Cerebellar cortex (tissue), 1 donor: ENCODE measurements at regions not wholly inside any gene's neighbourhood (a gene's known extent, or its start where the extent isn't known, plus 50 kb on each side); places are given as distances from the start of the nearest gene placed in this dataset.
"Not testable (repeated sequence)": the region's sequence is repeated elsewhere in the genome, so short reads cannot be mapped to it uniquely, and the experiment has no call there.

ENCODE experiments used
- DNase-seq: peaks from one replicate; pipeline ENCODE4 v3.0.0-alpha.2; 2015; ENCODE audit warnings: low spot score

DNA sequence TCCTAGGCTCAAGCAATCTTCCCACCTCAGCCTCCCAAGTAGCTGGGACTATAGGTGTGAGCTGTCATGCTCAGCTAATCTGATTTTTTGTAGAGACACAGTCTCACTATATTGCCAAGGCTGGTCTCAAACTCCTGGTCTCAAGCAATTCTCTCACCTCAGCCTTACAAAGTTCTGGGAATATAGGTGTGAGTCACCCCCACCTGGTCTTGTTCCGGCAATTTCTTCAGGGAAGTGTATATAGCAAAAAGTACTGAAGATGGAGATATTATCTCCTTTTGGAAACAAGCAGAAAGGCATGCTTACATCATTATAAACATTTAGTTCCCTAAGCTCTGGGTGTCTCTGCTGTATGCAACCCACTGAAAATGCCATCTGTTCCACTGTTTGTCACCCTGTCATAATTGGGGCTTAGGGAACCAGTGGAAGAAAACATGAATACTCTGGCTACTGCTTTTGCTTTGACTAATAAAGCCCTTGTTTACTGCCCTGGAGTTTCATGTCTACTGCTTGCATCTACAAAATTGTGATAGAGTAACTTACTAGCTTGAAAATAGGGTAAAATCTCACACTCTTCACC lies 940.2 kb downstream of the GALC start:
- no peak for DNase-seq

DNA sequence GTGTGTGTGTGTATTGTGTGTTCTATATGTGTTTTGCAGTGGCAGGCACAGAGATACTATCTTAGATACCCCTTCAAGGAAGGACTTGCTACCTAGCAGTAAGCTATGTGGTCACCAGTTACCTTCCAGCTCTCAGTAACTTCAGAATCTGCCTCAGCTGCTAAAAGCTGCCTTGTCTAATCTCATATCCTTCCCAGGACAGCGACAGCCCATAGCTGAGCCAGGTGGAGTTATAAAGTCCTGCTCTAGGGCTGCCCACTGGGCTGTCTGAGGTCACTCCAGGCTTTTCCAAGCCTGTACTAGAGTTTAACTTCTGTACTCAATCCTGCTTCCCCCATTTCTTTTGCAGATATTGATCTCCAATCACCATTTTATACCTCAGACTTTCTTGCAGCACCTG lies 942.6 kb downstream of the GALC start:
- DNase-seq, result no peak

DNA sequence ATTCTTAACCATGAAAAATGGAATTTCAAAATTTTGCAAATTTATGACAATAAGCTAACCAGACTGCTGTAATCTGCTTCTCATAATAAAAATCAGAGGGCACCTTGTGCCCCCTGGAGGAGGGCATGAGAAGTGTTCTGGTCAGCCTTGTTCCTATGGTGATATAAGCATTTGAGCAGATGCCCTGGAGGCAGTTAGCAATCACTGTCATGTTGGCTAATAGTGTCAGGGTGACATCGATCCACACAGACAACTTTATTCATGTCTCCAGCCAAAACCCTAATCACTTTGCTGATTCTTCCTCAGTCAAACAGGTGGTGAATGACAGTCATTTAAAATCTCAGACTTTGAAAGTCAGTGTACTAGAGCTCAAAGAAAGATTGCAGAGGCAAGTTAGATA lies 943.0 kb downstream of the GALC start:
- no peak for DNase-seq

DNA sequence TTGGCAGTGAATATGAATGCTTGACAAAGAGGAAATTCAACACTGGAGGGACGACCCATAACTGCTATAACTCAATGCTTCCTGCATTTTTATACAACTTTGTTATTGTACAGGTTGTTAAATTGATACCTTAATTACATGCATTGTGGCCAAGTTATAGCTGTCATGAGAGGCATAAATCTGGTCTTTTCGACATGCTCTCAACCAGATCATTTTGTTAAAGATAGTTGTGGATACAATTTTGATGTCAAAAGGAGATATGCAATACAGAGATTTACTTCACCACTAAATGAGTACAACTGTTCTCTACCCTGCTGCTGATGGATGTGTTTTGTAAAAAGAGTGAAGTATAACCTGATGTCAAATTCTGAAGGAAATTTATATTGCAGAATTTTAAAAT lies 946.0 kb downstream of the GALC start:
- DNase-seq, result no peak

DNA sequence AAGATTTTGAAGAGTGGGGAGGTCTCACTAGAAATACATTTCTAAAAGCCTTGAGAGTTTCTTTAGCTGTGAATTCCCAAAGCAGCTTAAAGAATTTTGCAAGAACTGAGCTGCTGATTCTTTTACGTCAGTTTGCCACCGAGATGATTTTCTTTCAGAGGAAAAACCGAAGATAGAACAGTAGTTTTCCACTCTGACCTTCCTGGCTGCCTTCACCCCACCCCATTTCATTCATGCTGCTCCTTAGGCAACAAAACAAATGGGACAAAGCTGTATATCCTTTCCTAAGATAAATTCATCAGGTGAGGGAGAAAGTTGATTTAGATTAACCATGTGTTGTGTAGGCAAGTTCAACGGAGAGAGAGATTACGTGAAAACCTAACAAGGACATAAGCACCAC lies 947.0 kb downstream of the GALC start:
- no peak for DNase-seq

DNA sequence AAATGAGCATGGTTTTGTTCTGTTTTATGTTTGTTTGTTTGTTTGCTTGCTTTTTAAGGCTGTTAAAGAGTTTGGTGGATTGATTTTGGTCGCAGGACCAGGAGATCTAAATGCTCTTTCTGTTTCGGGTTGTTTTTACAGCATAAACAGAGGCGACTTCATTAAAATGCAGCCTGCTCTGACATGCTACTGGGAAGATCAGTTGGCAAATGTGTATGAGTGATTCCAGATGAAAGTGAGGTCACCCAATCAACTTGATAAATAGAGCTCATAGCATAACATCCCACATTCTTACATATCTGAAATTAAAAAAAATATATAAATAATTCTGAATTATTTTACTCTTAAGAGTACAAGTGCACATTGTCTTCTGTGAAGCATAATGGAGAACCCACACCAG lies 947.7 kb downstream of the GALC start:
- no peak for DNase-seq

DNA sequence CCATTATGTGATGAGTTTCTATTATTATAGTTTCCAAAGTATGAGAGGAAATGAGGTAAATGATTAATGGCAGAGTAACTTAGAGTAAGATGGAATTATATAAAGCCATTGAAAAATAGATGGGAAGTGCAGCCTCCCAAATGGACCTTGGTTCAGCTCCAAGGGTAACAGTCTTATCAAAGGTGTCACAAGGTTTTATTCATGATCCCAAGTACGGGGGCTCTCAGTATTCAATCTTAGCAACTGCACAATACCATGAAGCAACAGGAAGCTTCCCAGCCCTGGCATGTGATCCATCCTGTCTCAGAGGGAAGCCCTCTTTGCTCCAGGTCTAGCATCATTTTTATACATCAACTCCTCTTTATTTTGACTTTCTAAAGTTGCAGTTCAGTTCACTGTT lies 948.2 kb downstream of the GALC start:
- DNase-seq, result no peak

DNA sequence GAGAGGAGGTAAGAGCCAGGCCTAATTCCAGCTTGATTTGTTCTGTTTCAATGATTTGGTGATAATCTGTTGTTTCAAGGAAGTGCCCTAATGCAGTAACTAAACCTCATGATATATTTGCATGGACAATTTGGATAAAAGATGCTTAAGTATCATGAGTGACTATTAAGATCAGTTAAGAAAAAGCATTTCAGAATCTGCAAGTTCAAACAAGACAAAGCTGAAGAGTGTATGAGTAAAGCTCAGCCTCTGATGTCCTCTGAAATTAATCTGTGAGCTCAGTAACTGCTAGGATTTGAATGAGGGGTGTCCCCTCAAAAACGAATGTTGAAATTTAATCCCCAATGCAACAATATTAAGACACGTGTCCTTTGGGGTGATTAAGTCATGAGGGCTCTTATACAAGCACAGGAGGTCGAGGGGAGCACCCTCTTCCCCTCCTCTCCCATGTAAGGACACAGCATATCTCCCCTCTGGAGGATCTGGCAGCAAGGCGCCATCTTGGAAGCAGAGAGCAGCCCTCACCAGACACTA lies 949.2 kb downstream of the GALC start:
- DNase-seq, result no peak

DNA sequence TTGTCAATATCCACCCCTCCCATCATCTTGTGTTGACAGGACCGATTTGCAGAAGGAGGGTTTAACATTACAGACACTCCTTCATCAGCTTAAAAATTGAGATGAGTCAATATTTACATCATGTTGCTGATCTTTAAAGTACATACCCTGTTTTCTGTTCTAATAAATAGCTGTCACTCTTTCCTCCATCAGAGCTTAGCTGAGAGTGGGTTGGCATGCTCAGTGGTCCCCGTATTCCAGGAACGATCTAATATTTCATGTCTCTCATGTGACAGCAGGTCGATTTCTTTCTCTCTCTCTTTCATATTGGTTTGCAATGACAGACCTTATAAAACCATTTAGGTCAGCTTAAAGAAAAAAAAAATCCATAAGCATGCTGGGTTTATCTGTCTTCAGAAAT lies 950.6 kb downstream of the GALC start:
- DNase-seq, result no peak

DNA sequence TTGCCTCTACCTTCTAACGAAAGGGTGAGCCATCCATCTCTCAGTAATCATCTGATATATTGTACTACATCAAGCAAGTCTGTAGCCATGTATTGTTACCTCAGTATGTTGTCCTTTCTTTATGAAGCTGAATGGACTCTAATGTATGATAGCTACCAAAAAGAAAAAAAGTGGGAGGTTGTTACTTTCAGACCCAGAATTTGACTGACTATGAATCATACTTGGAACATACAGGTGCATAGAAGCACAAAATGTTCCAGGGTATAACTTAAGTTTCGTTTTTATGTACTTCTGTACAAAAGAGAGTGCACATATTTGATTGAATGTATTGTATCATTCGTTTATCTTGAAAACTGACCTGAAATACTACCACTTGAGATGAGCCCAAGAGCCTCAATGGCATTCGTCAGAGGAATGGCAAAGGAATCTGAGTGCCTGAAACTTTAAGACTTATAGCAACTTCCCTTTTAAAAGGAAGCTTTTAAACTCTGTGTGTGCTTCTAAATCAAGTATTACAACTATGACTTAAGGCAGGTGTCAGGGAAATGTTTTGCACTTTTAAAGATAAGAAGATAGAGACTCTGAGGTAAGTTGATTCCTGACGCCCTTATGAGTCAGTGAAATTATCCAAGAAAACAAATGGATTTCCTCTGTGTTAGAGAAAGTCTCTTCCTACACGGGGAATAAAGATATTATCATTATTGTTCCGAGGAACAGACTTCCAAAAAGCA lies 951.5 kb downstream of the GALC start:
- DNase-seq, result no peak

DNA sequence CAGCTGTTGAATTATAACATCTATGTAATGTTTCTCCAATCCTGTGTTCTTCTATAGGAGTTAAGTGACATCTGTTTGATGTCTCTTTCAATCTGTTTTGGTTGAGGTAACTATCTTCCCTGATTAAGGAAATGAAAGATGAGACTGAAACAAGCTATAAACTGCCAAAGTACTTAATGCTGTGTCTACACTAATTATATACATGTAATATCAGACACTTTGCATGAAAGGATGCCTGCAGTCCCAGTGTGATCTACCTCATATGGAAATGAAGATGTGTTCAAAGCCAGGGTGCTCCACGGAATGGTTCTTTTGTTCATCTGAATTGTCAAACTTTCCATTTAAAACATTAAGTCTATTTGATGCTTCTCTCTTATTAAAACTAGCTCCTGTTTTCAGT lies 958.3 kb downstream of the GALC start:
- no peak for DNase-seq

DNA sequence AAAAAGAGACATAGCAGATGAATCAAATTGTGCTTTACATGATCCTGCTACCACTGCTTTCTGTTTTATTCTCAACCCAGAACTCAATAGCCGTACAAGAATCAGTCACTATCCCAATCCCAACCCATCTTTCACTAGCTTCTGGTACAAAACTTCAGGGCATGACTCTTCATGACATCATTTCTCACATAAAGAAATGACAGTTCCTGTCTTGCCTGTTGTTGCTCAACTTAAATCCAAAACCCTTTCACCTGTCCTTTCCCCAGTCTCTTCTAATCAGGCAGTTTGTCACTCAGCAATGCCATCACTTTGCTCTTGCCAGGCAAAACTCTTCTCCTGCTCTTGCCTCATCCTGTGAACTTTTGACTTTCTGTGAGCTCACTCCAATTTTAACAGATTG lies 962.8 kb downstream of the GALC start:
- DNase-seq, result no peak

DNA sequence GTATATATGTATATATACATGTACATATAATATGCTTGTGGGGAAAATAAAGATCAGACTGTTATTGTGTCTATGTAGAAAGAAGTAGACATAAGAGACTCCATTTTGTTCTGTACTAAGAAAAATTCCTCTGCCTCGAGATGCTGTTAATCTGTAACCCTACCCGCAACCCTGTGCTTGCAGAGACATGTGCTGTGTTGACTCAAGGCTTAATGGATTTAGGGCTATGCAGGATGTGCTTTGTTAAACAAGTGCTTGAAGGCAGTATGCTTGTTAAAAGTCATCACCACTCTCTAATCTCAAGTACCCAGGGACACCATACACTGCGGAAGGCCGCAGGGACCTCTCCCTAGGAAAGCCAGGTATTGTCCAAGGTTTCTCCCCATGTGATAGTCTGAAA lies 972.9 kb downstream of the GALC start:
- DNase-seq, result not testable (repeated sequence)

DNA sequence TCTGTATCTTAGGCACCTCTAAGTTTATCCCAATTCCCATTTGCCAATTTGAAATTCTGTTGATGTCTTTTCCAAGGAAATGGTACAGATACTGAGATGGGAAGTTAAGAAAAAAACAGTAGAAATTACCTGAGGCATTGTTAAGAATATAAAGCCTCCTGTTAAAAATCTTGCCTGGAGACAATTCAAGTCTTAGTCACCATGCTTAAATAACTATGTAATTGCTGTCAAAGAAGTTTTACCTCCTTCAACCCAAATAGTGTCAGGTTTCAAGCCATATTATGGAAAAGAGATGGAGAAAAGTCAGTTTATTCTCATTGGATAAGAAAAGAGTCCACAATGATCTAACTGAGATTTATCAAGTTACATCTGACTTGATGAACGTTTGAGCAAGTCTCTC lies 974.7 kb downstream of the GALC start:
- no peak for DNase-seq

DNA sequence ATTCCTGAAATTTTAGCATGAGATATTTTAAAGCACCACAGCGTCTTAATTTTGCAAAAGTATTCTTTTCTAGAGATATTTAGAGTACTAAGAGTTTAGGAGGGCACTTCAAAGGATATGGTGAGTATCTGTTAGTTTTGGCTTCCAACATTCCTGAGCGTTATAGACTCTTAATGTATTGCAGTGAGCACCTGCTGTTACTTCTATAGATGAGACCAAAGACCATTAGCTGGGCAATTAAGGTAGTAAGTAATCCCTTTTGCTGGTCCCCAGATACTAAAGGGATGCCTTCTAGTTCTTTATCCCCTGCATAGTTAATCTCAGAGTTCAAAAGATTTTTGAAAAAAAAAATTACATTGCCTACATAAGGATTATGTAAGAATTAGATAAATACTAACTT lies 975.6 kb downstream of the GALC start:
- DNase-seq, result no peak

DNA sequence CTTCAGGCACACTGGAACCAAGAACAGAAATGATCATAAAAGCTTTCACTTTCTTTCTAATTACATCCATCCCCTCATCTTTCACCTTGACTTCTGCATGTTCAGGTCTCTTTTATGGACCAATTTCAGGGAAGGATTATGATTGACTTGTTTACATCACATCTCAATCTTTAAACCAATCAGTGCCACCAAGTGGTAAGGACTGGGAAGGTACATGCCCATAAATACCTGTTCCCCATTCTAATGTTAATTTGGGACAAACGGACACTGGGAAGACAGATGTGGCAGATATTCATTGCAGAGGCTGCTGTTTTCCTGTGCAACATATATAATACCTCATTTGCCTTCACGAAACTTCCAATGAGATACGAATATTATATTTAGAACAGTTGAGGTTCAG lies 978.1 kb downstream of the GALC start:
- no peak for DNase-seq

DNA sequence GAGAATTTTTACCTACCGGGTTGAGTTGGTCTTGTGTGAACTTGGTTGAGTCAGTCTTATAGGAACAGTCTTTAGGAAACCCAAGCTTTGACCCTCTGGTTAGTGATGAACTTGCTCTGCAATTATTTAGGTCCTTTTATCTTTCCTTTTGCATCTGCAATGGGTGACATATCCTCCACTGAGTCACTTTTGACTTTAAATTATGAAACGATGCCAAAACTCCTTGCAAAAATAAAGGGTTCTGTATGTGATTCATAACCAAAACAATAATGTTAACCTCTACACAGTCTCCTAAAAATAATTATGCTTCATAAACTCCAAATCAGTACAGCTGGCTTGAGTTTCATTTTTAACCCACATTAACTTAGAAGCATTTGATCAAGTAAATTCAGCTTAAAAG lies 979.4 kb downstream of the GALC start:
- no peak for DNase-seq

DNA sequence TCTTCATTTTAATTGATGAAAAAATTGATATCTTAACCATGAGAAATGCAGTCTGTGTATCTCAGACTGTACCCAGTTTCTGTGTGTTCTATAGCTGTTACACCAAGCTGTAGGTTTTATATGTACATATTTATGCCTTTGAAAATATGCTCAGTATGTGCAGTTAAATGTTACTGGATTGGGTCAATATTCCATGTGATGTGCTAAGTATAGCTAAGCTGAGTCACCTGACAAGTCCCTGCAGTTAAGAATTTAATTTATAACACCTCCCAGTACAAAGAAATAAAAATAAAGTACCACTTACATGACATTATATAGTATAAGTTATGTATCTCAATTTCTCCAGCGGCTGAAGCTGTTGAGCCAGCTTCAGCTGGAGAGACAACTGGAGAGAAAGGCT lies 984.0 kb downstream of the GALC start:
- no peak for DNase-seq

DNA sequence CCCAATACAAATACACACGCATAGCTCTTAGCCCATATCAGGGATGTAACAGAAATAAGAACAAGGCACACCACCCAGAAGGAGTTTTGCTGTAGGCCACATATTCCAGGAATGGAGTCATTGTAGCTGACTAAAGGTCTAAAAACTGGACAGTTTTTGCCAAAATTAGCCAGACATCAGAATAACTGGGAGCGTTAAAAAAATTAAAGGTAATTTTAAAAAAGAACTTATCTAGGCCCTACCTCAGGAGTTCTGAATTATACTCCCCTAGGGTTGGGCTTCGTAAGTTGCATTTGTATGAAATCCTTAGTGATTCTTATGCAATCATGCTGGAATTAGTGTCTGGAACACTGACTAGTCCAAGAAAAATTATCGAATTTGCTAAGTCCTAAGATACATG lies 987.7 kb downstream of the GALC start:
- DNase-seq, result no peak

DNA sequence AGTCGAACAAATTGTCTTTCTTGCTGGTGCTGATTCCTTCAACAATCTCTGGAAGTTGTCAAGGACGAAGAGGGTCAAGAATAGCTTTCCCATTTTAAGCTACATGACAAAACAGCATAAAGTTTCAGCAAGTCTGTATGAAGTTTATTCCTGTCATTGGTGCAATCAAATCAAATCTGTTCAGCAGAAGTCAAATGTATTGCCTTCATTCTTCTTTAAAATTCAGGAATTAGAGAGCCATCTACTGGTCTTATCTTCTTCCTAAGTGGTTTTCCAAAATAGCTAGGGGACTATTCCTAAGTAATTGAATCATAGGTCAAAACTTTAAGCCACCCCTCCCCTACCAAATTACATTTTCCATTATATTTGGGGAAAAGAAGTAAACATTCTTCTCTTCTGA lies 990.2 kb downstream of the GALC start:
- no peak for DNase-seq

DNA sequence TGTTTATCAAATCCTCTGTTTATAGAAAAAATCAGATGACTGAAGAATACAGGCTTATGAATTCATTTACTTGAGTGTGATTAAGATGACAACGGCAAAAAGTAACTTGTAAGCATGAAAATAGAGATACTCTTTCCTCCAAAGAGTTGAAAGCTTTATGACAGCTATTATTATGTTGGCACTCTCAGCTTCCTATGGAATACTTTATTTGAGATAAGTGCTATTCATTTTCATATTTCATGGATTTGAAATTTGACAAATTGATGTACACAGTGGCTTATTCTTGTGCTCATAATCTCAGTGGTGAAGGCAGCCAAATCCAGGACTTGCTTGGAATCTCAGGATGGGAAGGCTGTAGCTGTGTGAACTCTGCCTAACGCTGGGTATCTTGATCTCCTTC lies 991.6 kb downstream of the GALC start:
- no peak for DNase-seq

DNA sequence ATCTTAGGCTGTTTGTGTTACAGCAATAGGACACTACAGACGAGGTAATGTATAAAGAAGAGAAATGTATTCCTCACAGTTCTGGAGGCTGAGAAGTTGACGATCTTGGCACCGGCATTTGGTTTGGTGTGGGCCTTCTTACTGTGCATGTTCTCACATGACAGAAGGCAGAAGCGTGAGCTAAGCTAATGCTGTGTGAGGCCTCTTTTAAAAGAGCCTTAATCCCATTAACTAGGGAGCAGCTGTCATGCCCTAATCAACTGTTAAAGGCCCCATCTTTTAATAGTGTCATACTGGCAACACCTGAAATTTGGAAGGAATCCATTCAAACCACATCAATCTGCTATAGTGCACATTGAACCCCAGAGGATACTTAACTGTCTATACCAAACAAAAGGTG lies 992.9 kb downstream of the GALC start:
- DNase-seq, result no peak

DNA sequence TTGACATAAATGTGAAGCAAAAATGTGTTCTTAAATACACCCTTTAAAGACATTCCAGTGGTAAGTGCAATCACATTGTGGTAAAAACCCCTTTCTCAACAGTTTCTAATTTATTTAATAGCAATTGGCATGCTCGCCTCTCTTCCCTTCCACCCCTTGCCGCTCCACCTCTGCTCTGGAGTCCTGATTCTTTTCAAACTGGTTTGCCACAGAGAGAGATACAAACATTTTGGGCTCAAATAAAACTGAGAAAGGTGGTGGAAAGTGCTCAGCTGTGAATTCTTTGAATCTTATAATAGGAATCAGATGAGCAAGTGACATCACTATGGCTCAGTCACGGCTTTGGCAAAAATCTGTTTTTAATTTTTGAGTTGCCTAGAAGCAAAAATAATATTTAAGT lies 993.9 kb downstream of the GALC start:
- no peak for DNase-seq

DNA sequence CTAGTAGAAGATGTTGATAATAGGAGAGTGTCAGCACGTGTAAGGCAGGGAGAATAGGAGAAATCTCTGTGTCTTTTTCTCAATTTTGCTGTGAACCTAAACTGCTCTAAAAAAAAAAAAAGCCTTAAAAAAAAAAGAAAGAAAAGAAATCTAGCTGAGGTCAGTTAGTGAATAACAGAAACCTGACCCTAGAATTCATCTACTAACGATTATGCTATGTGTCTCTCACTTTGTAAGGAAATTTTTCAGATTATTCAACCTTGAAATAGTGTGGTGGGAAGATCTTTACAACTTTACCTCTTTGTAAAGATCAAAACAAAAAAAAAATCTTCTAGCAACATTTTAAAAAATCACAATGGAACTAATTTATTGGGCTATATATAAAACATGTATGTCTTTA lies 995.7 kb downstream of the GALC start:
- DNase-seq, result no peak
